Activated CD4-positive, alpha-beta T cell treated with anti-CD3 and anti-CD28 coated beads for 24 hours (primary cell): ENCODE measurements at regions not wholly inside any gene's neighbourhood (a gene's known extent, or its start where the extent isn't known, plus 50 kb on each side); places are given as distances from the start of the nearest gene placed in this dataset.

Experiments used
- DNase-seq, 2 donors: peaks; one replicate each; pipeline ENCODE4 v3.0.0-alpha.2; 2020; ENCODE audit warnings: low read depth in 2 of 2

DNA sequence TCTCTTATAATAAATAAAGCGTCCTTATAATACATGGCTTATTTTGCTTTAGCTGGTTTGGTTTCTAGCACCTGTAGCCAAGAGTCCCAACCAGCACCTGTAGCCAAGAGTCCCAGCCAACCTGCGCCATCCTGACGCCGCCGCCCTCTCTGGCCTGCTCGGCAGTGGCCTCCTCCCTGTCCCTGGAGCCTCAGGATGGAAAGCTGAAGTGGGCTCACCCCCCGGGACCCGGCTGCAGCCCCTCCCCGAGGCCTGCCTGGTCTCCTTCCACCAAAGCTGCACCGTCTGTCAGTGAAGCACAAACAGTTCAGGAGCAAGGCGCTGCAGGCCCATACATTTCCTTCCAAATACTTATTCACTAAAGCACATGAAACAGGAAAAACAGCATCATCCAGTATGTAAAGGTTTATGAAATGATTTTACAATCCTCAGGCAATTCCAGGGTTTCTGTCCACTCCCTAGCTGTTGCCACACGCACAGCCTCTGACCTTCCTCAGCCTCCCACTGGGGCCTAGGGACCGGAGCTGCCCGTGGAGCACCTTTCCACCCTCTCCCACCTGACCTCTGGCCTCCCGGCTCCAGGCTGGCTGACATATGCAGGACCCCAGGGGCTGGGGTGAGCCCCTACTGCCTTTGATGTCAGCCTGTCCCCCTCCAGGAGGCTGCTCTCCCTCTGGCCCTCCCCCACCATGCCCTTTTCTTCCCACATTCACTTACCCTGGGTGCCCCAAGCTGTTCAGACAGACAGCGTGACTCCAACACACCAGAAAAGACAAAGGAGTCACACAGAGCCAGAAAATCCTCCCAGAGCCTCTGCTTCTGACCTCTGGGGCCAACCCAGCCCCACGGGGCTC lies 149.6 kb upstream of the PPP2R2D start:
- no peak for DNase-seq

GRCh38 chr10:131751827-131752775 lies 148.7 kb upstream of the PPP2R2D start:
- DNase-seq = no peak

- no peak for DNase-seq
Measured at GRCh38 chr10:131753336-131753735, 147.5 kb upstream of the PPP2R2D start.

DNA sequence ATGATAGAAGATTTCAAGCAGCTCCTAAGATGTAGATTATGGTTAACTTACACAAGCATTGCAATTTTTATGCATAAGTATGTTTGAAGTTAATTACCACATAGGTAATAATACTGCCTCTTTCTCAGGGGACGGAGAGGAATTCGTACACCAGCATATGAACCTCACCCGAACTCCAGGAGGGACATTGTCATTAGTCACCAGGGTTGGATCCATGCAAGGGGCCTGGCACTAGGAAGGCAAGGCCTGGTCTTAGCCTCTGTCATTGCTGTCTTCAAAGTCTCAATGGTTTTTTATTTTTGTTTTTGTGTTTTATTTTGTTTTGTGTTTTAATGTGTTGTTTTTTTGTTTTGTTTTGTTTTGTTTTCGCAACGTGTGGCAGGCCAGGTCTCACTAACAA lies 145.6 kb upstream of the PPP2R2D start:
- no peak for DNase-seq

- DNase-seq = no peak
Measured at GRCh38 chr10:131757285-131758058, 143.3 kb upstream of the PPP2R2D start.

GRCh38 chr10:131758062-131758938 lies 142.5 kb upstream of the PPP2R2D start:
- no peak for DNase-seq

- no peak for DNase-seq
Measured at GRCh38 chr10:131758939-131759301, 141.9 kb upstream of the PPP2R2D start.

GRCh38 chr10:131759347-131759746 lies 141.5 kb upstream of the PPP2R2D start:
- DNase-seq = no peak

DNA sequence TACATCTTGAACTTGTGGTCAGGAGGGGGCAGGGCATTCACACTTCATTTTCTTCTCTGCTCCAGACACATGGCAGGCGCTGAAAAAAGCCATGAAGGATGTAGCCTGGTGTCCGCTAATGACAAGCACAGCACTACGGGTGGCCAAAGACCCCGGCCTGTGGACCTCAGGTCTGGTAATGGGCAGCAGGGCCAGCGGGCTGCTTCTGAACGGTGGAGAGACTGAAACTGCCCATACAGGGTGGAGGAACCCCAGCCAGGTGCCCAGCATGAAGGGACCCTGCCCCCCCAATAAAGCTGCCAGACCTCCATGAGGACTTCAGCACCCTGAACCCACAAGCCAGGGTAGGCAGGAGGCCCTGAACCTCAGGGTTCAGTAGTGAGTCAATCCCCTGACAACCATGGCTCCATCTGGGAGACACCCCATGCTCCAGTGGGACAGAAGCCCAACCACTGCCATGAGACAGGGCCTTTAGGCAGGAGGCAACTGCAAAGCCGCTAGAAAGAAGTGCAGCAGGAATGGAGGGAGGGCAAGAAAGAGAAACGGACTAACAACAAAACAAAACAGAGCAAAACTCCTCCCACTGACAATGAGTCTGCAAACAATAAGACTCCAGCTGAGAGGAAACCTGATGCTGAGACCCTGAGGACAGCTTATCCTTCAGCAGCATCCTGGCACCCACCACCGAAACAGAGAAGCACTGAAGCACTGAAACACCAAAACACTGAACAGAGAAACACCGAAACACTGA lies 140.2 kb upstream of the PPP2R2D start:
- no peak for DNase-seq

GRCh38 chr10:131762789-131763696 lies 137.8 kb upstream of the PPP2R2D start:
- no peak for DNase-seq

GRCh38 chr10:131764929-131765328 lies 135.9 kb upstream of the PPP2R2D start:
- no peak for DNase-seq

- no peak for DNase-seq
Measured at GRCh38 chr10:131766096-131766495, 134.7 kb upstream of the PPP2R2D start.

GRCh38 chr10:131767716-131768115 lies 133.1 kb upstream of the PPP2R2D start:
- no peak for DNase-seq

DNA sequence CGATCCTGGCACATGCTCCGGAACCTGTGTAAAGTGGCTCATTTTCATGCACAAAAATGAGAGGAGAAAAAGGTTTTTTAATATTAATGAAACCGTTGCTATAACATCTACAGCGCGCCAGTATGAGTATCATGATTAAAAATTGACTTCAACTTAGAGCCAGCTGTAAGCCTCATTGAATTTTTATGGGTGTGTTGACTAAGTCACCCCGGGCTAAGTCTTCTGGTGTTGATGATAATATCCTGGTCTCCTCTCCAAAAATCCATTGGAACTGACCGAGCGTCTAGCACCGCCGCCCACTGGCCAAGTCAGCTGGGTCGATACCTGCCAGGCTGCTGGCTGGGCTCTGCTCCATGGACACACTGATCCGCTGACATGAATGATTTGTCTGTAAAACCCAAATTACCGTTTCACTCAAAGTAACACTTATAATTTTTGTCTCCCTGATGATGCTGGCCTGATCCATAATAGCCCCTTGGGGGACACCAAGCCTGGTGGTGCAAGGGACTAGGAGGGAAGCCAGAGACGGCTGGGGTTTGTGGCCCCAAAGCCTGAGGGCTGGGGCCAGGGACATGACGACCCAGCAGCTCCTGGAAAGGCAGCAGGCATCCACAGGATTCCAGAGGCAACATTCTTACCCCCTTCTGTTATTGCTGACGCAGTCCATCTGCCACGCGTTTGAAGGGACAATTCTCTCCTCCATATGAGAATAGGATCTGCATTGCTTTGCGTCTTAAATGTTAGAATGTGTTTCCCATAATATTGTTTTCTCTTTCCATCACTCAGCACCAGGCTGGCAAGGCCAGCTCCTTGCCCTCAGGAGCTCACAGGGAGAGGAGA lies 131.0 kb upstream of the PPP2R2D start:
- no peak for DNase-seq

DNA sequence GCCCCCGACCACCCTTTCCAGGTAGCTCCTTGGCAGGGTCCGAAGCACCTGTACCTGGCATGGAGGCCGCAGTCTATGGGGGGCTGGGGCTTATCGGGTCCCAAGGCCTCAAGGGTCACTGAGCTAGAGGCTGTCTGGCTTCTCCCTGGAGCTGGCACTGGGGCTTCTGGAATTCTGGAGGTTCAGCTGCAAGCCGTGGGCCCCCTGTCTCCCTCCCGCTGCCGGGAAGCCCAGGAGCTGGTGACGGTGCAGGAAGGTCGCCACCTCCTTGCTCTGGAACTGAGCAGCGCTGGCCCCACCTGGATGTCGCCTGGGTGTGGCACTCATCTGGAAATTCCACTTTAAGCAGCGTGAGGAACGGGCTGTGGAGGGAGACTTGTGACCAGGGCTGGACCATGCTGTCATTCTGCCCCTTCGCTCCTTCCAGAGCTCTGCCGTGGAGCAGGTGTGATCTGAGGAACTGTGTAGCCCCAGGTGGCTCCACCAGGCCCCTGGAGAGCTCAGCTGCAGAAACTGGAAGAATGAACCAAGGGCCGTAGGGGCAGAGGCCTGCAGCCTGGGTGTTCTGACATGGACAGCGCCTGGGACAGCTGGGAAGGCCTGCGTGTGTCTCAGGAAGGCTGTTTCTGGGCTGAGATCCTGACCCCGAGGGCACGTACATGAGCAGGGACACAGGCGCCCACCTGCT lies 129.7 kb upstream of the PPP2R2D start:
- DNase-seq = no peak

DNA sequence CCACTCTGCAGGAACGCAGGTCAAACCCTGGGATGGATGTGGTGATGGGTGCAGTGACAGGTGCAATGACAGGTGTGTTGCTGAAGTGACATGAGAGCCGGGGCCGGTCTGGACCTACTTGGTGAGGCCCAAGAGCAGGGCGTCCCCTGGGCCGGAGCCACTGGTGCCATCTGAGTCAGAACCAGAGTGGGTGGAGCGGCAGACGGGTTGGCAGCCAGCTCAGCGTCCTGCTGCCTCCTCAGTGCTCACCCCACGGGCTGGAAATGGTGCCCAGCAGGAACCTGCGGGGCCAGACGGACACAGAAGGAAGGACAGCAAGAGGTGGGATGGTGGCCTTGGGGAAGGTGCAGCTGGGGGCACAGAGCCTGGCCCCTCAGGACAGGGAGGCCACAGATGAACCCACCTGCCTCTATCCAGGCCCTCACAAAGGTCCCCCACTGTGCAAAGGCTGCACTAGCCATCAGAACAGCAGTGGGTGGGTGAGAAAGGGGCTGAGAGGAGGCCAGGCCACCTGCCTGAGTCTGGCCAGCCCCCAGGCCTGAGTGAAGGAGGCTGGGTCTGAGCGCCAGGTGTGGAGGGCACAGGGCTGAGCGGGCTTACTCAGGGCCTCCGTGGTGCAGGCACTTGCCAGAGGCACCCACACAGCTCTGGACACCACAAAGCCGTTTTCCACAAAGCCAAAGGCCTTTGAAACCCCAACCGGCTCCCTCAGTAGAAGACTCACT lies 129.0 kb upstream of the PPP2R2D start:
- DNase-seq = no peak

GRCh38 chr10:131772441-131772840 lies 128.4 kb upstream of the PPP2R2D start:
- DNase-seq = no peak
